Activated T-cell treated with anti-CD3 and anti-CD28 coated beads for 24 hours (primary cell): ENCODE measurements at regions not wholly inside any gene's neighbourhood (a gene's known extent, or its start where the extent isn't known, plus 50 kb on each side); places are given as distances from the start of the nearest gene placed in this dataset.
"Not testable (repeated sequence)": the region's sequence is repeated elsewhere in the genome, so short reads cannot be mapped to it uniquely, and the experiment has no call there.

Experiments used
- DNase-seq: peaks from one replicate; pipeline ENCODE4 v3.0.0-alpha.2; 2020; ENCODE audit warnings: low read depth

DNA sequence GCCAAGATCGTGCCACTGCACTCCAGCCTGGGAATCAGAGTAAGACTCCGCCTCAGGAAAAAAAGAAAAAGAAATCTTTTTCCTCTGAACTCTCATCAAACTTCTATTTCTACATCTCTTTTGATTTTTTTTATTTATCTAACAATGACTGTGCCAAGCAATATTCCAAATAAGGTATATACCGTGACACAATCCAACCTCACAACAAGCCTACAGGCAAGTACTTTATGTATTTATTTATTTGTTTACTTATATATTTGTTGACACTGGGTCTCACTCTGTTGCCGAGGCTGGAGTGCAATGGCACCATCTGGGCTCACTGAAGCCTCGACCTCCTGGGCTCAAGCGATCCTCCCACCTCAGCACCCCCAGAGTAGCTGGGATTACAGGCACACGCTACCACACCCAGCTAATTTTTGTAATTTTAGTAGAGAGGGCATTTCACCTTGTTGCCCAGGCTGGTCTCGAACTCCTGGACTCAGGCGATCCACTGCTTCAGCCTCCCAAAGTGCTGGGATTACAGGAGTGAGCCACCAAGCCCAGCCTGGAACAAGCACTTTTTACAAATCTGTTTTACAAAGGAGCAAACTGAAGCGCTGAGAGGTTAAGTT lies 94.9 kb upstream of the CHD2 start:
- DNase-seq: no peak

DNA sequence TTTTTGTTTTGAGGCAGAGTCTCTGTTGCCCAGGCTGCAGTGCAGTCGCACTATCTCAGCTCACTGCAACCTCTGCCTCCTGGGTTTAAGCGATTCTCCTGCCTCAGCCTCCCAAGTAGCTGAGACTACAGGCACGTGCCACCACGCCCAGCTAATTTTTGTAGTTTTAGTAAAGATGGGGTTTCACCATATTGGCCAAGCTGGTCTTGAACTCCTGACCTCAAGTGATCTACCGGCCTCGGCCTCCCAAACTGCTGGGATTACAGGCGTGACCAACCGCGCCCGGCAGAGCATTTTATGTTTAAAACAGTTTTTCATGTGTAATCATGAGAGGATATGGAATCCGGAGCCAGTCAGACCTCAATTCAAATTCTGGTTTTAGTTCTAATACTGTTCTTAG lies 94.0 kb upstream of the CHD2 start:
- DNase-seq: not testable (repeated sequence)

DNA sequence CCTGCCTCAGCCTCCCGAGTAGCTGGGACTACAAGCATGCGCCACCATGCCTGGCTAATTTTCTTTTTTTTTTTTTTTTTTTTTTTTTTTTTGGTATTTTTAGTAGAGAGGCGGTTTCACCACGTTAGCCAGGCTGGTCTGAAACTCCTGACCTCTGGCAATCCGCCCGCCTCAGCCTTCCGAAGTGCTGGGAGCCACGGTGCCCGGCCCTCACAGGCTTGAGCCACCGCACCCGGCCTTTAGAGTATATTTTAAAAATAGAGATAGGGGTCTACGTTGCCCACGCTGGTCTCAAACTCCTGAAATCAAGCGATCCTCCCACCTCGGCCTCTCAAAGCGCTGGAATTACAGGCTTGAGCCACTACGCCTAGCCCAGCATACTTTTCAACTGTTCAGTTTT lies 93.4 kb upstream of the CHD2 start:
- no peak for DNase-seq

DNA sequence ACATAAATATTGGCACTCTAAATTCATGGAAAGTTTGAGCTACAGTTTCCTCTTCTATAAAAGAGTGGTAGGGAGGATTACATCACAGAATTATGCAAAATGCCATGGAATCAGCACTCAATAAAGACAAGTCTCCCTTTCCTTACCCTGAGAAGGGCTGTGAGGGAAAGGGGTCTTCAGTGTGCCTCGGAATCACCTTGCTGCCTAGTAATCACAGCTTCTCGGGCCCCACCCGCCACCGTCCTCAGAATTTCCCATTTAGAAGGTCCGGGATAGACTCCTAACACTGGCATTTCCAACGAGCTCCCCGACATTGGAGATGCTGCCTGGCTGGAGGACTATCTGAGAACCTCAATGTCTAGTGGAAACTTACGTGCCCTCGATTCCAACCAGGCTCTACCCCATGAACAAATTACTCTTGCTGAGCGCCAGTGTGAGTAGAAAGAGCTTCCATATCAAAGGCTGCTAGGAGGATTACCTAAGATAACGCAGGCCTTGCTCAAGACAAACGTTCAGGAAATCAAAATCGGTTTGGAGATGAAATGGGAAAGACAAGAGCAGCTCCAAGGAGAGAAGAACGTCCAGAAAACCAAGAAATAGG lies 92.1 kb upstream of the CHD2 start:
- DNase-seq: no peak

DNA sequence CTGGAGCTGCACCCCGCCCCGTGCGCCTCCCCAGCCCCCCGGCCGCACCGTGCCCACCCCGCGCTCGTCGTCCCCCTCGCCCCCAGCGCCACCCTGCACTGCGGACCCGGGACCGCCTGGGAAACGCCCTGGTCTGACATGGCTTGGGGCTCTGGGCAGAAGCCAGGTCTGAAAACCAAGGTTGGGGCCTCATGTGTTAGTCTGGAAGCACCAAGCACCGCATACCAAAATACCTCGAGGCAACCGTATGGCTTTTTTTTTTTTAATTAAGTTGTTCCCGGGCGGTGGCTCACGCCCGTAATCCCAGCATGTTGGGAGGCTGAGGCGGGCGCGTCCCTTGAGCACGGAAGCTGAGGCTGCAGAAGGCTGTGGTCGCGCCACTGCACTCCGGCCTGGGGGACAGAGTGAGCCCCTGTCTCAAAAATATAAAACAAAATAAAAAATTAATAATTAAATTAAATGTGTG lies 91.5 kb upstream of the CHD2 start:
- DNase-seq: no peak

DNA sequence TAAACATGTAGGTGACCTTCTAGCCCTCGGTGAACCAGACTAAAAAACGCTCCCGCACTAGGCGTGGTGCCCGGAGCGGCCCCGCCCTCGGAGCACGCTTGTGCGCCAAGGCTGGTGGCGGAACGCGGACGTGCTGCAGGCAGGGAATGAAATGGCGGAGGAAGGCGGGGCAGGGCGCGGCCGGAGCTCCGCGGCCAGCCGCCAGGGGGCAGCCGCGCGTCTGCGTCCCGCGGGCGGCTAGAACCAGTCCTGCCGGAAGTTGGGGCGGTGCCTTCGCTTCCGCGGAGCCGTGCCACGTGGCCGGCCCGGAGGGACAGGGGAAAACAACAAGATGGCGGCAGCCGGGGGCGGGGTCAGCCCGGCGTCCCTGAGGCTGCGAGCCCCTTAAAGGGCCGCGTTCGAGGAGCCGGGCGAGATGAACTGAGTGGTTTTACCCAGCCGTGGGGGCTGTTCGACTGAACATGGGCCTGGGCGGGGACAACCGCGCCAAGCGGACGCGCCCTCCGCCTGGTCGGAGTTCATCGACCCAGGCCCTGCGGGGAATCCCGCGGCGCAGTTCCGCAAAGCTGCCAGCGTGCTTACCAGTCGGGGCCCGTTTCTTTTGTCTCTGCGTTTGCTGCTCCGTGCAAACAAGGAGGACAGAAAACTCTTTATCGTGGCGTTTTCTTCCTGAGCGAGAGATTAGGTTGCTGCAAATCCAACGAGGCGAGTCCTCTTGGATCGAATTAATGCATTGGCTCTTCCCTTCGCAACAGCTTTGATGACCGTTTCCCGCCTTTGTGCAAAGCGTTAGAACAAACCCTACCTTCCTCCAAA lies 90.9 kb upstream of the CHD2 start:
- peak; percentile 99 for DNase-seq

DNA sequence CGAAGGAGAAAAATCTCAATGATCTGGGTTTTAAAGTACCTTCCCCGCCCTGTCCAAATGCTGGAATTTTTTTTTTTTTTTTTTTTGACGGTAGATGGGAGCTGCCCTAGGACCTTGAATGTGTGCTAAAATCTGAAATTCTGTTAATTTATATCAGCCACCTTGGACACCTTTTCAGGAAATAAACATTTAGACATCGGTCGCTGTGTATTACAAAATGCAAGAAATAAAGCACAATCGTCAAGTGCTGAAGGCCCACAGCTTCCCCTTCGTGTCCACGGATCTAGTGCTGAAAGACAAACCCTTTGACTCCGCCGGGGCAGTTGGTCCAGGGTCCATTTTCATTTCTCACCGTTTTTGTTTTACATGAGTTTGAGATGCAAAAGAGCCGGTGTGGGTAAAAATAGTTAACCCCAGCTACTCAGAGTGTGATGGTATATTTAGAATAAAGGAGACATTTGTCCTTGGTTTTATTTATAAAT lies 90.2 kb upstream of the CHD2 start:
- DNase-seq: no peak

DNA sequence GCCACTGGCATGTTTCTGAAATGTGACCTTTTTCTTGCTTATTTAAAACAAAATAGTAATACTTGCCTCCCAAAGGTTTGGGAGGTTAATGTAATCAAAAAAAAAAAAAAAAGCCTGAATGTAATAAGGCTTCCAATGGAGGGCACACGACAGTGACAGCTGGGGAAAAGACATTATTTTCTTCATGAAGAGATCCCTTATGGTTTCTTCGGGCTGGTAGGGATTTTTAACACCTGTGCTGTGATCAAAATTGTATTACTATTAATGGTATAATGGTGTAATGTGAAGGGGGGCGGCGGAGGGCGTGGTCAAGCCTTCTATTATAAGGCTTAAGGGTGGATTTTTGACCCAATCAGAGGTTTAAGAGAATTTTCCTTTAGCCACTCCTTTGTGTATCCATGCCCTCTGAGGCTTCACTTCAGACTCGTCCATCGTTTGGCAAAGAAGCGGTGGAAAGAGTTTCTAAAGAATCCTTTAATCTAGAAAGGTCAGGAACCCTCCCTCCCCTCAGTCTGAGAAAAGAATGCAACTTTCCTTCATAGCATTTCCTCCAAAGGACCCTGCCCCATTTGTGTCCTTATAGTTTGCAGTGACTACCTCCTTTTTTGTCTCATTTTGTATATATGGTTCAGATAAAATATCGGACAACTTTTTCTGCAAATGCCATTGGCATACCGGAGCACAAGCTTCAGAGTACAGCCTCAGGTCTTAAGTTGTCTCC lies 89.5 kb upstream of the CHD2 start:
- no peak for DNase-seq

DNA sequence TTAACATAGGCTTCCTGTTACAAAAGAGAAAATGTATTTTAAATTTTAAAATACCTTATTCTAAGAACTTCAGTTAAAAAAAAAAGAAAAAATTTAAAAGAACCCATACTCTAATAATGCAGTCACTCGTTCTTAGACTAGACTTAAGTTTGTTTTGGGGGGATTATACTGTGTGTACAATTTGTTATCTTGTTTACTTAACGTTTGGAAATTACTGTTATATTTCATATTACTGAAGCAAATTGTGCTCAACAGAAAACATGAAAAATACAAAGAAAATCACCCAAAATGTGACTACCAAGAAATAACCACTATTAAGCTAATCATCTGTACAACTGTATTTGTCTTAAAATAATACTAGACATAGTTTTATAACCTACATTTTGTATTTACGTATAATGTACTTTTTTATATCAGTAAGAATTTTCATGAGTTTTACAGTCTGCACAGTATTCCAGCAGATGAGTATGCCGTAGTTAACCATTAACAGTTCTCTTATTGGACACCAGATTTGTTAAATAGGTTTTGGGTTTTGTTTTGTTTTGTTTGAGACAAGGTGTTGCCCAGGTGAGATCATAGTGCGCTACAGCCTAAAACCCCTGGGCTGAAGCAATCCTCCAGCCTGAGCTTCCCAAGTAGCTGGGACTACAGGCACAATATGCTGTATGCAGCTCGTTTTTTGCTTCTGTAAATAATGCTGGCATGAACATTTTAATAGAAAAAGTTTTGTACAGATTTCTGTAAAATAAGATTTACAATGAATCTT lies 88.8 kb upstream of the CHD2 start:
- no peak for DNase-seq

DNA sequence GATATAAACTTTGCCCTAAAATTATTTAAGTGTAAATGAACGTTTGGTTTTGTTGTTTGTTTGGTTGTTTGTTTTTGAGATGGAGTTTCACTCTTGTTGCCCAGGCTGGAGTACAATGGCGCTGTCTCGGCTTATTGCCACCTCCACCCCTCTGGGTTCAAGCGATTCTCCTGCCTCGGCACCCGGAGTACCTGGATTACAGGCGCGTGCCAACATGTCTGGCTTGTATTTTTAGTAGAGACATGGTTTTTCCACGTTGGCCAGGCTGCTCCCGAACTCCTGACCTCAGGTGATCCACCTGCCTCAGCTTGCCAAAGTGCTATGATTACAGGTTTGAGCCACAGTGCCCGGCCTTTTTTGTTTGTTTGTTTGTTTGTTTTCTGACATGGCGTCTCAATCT lies 87.9 kb upstream of the CHD2 start:
- no peak for DNase-seq

DNA sequence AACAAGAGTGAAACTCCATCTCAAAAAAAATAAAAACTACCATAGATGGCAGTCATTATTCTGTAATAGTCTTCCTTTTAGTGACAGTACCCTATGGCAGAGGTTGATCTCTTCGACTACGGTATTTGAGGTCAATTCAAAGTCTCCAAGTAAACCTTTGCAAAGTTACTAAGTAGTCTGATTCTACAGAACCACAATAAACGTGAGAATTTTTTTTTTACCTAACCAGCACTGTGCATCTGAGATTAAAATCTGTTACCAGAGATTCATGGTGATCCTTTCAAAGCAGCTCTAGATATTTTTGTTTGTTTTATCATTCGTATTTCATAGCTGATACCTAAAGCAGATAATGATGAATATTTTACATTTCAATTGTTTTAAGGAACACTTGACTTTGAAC lies 86.6 kb upstream of the CHD2 start:
- DNase-seq: no peak

DNA sequence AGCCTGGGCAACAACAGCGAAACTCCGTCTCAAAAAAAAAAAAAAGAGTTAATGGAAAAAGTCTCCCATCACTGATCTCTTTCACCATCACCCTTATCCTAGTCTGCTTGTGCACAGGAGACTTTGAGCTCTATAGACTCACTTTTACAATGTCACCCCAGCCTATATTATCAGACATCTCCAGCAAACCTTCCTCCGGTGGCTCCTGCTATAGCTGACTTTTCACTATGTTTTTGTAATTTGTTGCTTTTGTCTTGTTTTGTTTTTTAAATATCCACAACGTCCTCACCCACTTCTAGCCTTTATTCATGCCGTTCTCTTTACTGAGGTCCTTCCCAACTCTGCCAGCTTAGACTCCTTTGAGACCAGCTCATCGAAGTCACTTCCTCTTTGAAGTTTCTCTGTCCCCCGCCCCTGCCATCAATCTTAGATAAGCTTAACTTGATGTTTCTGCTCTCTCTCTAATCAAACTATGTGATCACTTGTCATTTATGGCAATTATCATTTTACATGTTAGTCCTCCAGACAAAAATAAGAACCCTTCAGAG lies 82.7 kb upstream of the CHD2 start:
- no peak for DNase-seq

DNA sequence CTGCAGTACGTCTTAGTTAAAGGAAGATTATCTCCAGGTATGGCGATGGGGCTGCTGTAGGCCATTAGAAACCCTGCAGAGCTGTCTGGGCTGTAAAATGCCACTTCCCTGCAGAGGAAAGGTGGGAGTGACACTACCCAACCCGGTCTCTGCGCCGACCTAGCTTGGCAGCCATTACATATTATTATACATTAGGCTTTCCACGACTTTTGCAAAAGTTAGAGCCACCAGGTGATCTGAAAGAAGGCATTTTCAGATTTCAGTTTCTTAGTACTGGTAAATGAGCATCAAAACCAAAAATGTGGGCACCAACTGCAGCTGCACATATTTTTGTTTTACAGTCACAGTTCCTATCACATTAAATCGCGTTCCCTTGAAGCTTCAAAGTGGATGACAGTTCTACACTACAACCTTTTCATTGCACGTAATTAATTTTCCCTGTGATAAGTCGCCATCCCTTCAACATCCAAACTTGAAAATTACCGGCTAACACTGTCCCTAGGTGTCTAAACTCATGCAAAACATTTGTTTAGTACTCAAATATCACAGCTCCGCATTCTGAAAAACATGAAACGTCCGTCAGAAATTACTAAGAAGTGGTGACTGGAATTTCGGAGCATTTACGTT lies 81.4 kb upstream of the CHD2 start:
- no peak for DNase-seq

DNA sequence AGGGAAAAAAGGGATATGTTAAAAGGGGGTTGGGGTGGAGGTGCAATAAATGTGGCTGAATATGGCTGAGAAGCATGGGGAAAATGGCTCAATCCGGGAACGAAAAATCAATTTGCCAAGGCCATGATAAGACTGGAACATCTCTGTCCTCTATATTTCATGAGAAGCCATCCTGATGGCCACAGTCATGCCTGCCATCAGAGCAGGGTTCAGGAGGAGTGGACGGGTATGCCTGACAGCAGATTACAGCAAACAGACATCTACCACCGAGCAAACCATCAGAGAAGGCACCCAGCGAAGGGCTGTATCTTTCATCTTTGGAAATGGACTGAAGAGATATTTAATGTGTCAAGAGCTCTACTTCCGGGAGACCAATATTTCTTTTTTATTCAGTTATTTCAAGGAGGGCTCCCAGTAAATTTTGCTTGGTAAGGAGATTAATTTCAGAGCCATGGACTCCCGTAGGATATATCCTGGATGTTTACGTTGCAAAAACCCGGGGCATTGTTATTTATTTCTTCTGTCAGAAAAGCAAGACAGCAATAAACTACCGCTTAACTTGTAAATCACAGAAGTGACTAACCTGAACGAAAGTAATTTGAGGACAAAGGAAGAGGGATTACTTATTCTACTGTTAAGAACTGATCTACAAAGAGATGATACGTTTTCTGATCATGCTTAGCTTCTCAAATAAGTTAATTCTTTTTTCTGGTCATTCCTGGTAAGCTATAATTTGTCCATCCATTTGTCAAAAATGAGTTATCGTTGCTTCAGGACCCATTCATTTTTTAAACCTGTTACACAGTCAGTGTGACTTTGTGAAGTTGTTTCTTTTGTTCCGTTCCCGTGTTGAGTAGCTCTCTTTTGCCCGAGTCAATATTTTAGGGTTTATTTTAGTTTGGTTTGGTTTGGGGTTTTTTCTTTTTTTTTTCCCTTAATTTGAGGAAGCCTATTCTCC lies 80.6 kb upstream of the CHD2 start:
- DNase-seq: no peak

DNA sequence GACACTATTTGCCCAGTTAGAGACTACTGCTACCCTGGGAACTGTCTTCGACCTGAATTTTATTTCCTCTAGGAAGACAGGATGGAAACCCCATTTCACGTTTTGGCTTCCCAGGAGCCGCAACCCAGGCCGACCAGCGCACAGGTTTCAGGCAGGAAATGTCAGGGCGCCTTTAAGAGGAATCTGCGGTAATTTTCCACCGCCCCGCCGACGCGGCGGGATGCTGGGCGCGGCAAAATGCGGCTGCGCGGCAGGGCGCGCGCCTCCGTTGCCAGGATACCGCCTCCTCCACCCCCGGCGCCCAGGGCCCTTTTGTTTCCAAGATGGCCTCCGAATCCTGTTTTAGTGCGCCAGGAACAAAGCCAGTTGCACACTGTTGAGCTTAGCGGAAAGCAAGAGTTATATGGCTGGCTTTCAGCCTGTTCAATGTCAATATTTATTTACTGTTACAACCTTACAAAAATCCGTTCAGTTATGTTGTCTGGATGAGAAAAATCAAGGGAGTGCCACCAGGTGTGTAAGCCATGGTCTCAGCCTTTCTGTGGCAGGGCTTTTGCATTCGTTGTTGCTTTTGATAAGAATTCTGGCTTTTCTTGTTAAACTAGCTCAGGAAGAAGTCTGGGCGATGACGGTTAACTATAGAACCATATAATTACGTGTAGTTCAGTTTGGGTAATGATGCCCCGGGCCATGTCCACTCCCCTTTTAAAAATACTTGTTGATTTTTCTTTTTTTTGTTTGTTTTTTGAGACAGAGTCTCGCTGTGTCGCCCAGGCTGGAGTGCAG lies 79.7 kb upstream of the CHD2 start:
- peak; percentile 84 for DNase-seq

DNA sequence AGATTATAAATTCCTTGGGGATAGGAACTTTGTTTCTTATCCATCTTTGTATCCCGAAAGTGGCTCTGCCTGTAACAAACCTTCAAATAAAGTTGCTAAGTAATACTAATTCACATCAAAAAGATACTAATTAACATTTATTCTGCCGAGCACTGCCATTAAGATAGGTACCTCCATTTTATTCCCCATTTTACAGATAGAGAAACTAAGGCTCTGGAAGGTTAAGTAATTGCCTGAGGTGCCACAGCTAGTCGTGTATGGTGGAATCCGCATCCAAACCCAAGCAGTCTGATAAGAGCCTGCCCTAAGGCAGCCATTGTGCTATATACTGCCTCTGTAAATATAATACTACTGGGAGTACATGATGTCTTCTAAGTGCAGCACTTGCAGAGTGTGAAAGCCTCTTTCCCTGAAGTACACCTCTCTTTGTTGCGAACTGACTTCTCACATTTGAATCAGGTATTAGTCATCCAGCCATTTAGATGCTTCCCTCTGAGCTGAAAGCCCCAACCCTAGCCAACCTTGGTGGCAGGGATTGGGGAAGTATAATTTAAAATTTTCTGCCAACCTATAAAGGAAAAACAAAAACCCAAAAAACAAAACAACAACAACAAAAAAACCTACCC lies 78.5 kb upstream of the CHD2 start:
- DNase-seq: no peak

DNA sequence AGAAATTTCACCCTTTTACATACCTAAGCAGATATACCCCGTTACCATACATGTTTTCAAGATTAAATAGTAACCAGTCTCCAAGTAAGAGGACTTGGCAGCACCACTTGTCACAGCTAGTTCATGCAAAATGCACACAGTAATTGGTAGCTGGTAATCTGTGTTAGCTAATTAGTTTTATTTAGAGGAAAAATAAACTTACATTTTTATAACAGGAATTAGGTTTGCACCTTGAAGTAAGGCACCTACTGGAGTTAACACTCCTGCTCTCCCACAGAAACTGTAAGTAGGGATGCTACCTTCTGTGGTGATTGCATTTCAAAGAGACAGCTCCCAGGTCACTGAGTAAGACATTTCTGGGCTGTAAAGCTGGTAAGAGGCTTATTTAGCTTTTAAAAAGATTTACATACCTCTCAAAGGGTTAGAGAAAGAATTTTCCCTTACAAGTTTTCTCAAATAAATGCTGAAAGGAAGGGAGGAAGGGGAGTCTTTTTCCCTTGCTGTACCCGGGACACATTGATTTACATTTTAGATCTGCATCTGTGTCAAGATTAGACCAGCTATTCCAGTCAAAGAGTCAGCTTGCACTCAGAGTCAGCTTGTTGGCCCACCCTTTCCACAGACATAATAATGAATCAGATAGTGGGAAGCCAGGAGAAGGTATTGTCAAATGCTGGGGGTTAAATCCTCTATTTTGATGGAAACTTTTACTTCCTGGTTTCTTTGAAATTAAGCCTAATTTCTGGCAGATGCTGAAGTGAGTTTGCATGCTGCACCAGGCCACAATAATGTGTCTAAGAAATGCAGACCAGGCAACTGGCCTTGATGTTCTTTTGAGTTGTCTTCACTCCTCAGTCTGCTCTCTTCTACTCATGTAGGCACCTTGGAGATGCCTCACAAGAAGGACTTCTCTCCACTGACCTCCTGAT lies 77.6 kb upstream of the CHD2 start:
- DNase-seq: no peak
